Activated CD4-positive, alpha-beta T cell treated with anti-CD3 and anti-CD28 coated beads for 4 hours (primary cell): ENCODE measurements at regions not wholly inside any gene's neighbourhood (a gene's known extent, or its start where the extent isn't known, plus 50 kb on each side); places are given as distances from the start of the nearest gene placed in this dataset.
"Not testable (repeated sequence)": the region's sequence is repeated elsewhere in the genome, so short reads cannot be mapped to it uniquely, and the experiment has no call there.

ENCODE experiments used
- DNase-seq, 2 donors: peaks; one replicate each; pipeline ENCODE4 v3.0.0-alpha.2; 2020

DNA sequence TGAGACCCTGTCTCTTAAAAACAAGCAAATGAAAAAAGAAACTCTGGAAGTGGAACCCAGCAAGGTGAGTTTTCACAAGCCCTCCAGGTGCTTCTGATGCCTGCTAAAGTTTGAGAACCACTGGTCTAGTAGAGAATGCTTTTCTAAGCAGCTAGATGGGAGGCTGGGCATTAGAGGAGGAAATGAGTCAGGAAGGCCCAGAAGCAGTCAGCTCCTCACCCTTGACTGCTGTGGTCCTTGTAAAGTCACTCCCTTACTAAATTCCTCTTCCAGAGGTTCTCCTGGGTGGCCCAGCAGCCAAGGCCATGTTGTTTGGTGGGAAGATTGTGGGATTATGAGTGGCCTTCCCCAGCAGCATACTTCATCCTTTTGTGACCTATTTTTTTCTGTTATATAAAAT lies 52.0 kb upstream of the FYN start:
- peak in 1 of 2 donors; percentile 13 for DNase-seq

DNA sequence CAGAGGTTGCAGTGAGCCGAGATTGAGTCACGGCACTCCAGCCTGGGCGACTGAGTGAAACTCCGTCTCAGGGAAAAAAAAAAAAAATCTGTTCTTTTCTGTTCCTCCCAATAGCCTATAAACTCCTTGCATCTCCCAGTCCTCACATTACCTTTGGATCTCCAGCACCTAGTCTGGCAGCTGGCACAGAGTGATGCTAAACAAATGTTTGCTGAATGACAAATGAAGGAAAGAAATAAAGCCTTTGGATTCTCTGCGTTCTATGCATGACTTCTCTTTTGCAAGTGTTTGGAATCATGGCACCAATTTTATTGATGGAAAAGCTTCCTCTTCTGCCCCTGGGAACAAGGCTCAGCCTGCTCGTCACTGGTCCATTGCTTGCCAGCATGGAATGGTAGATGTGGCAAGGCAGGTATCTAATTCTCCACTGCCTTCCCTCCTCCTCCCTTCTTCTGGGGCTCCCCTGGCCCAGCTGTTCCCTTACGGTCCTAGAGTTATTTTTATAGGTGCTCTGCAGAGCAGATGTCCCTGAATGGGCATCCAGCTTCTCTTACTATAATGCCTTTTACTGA lies 53.6 kb upstream of the FYN start:
- no peak for DNase-seq

DNA sequence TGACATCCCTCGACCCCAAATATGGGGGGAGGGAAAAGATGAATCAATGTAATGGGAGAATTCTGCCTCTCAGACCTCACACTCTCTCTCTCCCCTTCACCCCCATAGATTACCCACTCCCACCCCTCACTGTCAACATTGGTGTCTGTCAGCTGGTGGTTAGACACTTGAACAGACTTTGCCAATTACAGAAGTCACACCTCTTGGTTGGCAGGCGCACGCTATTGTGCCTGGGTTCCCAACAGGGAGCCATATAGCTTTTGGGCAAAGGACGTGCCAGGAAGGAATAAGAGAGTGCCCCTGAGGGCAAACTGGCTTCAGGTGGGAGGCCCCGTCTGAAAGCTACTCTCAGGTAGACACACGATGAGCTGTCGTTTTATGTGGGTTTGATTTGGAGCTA lies 54.1 kb upstream of the FYN start:
- DNase-seq = no peak

DNA sequence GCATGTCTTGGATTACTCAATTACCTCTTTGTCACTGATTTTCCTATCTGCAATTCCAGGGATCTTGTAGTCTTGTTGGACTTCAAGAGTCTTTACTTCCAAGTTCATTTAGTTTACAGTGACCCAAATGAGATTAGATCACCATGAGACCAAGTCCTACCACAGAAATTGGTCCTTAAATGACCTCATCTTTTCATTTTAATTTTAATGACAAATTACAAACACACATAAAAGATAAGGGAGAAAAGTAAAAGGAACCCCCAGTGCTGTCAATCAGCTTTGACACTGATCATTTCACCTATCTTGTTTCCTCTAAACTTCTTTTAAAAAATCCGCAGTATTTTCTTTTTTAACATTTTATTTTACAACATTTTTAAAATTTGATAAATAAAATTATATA lies 54.9 kb upstream of the FYN start:
- DNase-seq = no peak

DNA sequence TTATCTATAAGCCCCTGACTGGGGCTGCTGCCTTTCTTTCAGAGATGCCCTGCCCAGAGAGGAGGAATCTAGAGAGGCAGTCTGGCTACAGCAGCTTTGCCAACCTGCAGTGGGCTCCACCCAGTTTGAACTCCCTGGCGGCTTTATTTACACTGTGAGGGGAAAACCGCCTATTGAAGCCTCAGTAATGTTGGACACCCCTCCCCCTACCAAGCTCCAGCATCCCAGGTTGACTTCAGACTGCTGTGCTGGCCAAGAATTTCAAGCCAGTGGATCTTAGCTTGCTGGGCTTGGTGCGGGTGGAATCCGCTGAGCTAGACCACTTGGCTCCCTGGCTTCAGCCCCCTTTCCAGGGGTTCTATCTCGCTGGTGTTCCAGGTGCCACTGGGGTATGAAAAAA lies 61.4 kb upstream of the FYN start:
- not testable (repeated sequence) for DNase-seq

DNA sequence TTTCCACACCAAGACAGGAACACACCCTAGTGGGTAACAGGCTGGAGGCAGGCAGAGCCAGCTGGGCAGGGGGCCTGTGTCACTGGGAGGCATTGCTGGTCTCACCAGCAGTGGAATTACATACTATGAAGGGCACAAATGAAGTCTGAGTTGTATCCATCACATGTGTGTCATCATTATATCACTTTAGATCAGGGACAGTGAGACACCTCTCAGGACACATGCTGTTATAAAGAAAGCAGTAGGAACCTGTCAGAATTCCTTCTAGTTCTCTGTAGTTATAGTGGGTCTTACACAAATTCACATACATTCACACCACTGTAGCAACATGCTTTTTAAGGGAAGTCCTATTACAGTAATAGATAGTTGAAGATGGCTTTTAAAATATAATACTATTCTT lies 63.5 kb upstream of the FYN start:
- DNase-seq = no peak

DNA sequence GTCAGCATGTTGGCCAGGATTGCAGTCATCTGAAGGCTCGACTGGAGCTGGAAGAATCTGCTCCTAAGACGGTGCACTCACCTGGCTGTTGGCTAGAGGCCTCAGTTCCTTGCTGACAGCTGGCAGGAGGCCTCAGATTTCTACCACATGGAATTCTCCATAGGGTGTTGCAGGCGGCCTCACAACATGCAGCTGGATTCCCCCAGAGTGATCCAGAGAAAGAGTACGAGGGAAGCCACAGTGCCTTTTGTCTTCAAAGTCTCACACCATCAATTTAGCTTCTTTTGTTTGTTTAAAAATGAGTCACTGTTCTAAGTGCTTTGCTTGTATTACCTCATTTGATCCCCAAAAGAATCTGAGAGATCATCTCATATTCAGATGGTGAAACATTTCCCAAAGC lies 65.5 kb upstream of the FYN start:
- no peak for DNase-seq

DNA sequence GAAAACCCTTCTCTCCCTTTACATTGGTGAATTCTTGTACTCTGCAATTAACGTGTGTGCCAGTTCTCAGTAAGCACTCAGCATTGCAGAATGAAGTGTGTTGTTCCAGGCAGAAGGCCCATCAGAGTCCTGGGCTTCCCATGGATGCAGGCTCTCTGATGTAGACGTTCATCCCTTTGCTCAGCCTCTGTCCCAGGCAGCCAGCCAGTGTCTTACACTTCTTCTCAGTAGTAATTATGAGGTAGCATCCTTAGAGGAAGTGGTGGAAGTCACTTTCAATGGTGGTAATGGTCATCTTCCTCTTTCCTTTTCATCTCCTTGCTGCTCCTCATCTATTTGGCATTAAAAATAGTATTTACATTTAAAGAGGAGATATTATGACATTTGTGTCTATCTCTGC lies 66.7 kb upstream of the FYN start:
- no peak for DNase-seq

DNA sequence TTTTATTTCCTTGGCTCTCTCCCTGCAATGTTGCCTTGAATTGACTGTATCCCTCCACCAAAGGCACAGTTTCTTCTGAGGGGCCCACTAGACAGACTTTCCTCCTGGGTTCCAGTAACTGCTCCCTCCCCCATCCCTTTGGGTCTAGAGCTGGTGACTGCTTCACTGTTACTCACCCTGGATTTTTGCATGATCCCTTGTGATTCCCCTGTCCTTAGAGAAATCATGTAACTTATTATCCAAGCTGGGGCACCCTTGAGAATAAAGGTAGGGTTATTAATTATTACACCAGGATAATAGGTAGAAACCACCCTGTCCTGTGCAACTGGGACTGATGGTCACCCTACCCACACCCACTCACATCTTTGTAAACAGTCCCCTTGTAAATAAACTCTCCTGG lies 67.5 kb upstream of the FYN start:
- DNase-seq = no peak

DNA sequence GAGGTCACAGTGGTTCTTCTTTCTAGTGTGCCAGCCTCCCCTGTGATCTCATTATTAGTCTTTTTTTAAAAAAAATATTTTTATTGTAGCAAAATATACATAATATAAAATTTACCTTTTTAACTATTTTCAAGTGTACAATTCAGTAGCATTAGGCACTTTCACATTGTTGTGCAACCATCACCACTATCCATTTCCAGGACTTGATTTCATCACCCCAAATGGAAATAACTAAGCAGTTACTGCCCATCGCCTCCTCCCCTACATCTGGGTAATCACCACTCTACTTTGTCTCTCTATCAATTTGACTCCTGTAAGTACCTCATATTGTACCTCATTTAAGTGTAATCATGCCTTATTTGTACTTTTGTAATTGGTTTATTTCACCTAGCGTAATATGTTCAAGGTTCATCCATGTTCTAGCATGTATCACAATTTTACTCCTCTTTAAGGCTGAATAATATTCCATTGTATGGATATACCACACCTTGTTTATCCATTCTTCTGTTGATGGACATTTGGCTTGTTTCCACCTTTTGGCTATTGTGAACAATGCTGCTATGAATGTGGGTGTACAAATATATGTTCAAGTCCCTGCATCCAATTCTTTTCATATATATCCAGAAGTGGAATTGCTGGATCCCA lies 68.6 kb upstream of the FYN start:
- no peak for DNase-seq

DNA sequence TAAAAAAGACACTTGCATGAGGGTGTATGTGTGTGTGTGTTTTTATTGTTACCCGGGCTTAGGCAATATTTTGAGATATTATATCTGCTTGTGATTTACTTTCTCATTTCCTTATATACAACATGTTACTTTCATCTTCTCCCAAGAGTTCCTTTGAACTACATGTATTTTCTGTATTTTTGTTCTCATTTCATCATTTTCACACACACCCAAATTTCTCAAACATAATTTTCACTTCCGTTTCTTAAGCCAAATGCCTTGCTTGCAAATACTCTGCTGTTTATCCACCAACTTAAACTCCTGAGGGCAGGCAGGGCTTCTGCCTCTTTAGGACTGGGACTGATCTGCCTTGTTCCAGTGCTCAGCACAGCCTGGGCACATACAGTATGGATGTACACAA lies 69.3 kb upstream of the FYN start:
- DNase-seq = no peak

DNA sequence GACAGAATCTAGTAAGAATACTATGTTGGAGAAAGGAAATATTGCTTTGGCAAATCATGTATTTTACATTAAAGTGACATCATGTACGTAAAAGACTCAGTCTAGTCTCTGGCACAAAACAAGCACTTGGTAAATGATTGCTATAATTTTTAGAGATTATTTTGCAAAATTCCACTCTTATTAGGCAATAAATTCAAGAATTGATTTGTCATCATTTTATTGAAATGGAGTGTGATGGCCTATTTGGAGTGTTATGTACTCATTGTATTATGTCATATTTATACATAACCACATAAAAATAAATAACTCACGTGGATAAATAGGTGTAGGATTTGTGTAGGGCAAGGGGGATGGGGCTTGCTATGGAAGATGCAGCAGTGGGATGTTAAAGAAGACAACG lies 70.0 kb upstream of the FYN start:
- DNase-seq = no peak

DNA sequence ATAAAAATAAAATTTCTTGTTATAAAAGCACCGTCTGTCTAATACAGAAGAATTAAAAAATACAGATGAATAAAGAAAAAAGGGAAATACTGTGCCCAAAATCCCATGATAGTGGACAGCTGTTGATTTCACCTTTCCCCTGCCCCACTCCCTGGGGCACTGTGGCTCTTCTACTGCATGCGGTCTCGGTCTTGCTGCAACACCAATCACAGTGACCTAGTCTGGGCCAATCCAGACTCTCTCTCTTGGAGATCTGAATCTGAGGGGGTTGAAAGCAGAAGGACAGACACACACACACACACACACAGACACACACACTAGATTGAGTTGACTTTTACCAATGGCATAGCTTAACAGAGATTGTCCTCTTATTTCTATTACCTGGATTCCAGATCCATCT lies 70.5 kb upstream of the FYN start:
- no peak for DNase-seq

DNA sequence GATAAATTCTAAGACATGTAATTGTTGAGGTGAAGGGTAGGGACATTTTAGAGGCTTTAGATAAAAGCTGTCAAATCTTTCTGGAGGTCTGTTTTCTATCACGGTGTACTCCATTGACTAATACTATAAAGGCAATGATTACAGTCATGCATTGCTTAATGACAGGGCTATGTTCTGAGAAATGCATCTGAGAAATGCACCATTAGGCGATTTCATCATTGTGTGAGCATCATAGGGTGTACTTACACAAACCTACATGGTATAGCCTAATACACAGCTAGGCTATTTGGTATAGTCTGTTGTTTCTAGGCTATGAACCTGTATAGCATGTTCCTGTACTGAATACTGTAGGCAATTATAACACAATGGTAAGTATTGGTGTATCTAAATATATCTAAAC lies 71.3 kb upstream of the FYN start:
- DNase-seq = no peak

DNA sequence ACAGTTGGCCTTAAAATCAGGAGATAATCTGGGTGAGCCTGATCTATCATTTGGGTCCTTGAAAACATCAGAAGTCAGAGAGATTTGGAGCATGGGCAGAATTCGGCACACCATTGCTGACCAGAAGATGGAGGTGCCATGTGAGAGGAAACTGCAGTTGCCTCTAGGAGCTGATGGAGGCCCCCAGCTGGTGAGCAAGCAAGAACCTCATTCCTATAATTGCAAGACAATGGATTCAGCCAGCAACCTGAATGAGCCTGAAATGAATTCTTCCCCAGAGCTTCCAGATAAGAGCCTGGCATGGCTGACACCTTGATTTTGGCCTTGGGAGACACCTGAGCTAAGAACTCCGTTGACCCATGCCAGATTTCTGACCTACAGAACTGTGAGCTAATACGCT lies 76.3 kb upstream of the FYN start:
- DNase-seq = no peak

DNA sequence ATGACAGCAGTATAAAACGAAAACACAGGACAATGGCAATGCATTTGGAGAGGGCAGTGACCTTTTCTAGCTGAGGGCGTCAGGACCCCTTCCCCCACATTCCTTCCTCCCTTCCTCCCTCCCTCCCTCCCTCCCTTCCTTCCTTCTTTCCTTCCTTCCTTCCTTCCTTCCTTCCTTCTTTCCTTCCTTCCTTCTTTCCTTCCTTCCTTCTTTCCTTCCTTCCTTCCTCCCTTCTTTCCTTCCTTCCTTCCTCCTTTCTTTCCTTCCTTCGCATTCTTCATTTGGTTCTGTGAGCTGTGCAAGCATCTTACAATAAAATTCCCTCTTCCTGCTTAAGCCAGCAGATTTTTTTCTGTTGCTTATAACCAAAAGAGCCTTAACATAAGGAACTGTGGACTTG lies 76.7 kb upstream of the FYN start:
- DNase-seq = not testable (repeated sequence)

DNA sequence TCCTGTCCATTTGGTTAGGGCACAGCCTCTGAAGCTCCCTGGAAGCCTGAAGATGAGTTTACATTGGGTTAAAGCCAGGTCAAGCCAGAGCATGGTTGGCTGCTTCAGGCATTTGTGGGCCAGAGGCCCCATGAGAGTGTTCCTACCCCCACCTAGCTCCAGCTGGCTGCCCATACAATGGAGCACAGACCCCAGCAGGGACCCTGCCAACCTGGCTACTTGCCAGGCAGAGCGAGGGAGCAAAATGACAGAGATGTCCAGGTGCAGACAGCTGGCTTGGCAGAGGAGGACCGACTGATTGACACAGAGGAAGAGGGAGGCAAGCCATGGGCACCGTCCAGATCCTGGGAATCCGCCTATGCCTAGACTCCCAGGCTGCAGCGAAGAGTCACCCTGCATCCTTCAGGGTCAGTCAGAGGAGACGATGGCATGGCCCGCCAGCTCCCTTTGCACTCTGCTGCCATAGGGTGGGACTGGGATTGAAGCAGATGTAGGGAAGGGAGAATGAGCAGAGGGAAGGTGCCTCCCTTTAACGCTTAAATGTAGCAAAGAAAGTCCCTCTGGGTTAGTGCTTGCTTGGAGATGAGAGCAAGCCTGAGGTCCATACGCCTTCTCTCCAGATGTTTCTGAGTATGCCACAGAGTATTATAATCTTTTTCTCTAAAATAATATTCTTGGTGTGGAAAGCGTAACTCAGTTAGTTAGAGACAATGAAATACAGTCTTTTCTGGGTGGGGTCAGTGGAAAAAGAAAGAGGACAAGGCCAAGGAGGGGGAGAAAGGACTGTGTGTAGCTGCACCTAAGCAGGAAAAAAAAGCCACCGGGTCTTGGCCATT lies 77.6 kb upstream of the FYN start:
- no peak for DNase-seq

DNA sequence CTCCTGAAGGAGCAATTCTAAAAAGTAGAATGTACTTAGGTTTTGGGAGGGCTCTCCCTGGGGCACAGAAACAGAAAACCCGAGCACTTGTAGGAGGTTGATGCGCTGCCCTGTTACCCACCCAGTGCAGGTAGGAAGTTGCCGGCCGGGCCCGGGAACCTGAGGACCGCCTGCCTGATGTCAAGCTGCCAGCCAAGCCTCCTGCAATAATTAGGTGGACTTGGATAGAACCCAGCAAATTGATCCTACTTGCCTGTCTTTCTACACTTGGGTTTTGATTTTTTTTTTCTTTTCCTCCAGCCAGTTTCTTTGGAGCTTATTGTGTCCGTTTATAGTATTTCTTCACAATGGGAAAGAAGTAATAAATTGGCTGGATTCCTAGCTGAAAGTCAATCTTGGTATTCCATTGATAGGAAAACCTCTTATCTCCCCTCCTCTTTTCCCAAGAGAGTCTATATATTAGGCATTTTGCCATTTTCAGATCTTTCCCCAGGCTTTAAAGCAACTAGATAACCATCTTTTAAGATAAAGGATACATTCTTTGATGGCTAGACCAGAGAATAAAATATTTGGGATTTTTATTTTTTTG lies 78.3 kb upstream of the FYN start:
- no peak for DNase-seq

DNA sequence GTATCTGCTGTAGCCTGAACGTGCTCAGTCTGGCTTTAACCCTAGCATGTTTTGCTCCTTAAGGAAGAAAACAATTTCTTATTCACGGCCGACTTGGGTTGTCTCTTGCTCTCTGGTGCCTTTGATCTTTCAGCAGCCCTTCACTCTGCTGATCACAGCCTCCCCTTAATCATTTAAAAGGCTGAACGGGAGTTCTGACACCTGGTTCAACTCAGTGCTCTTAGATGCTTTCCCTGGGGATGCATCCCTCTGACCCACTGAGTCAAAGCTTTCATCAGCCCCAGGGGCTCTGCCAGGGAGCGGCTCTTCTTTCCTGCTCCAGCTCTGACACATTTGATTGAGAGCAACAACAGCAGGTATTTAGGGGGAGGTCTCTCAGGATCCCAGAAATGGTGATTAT lies 79.0 kb upstream of the FYN start:
- DNase-seq = no peak

DNA sequence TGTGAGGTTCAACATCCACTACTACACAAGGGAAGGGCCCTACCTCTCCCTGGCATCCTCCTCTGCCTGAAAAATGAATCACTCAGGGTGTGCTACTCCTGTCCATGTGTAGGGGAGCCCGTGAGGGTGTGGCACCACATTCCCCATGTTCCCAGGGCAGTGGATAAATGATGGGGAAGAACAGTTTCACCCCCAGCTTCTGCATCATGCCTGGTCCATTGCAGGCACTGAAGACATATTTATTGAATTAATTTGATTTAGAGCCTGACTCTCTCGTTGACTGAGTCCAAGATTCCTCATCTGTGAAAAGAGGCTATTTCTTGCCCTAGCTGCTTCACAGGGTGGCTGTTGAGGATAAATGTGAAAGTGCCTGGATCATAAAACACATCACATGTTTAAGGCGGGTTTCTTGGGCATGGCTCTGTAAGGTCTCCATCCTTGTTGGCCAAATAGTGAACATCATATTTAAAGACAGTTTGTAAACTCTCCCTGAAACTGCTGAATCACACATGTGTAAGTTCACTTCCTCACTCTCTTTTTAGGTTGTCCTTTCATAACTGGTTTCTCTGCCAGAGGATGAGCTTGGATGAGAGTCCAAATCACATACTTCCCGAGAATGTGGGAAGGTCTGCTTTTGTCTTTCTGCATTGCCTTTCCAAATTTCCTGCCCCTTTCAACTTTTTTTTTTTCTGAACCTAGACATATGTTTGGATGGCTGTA lies 79.7 kb upstream of the FYN start:
- no peak for DNase-seq

DNA sequence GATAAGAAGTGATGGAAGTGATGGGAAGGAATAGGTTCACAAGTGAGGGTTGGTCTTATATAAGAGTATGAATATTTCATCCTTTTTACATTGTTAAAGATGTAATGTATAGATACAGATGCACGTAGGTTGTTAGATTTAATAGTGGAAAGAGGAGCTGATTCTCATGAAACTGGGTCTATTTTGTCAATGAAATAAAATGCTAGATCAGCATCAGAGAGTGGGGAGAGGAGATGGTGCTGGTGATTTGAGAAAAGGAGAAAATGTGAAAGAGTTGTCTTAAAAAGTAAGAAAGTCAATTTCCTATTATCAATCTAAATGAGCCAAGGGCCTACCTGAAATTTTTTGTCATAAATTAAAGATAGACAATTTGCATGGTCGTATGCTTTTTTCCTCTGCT lies 82.8 kb upstream of the FYN start:
- DNase-seq = no peak

DNA sequence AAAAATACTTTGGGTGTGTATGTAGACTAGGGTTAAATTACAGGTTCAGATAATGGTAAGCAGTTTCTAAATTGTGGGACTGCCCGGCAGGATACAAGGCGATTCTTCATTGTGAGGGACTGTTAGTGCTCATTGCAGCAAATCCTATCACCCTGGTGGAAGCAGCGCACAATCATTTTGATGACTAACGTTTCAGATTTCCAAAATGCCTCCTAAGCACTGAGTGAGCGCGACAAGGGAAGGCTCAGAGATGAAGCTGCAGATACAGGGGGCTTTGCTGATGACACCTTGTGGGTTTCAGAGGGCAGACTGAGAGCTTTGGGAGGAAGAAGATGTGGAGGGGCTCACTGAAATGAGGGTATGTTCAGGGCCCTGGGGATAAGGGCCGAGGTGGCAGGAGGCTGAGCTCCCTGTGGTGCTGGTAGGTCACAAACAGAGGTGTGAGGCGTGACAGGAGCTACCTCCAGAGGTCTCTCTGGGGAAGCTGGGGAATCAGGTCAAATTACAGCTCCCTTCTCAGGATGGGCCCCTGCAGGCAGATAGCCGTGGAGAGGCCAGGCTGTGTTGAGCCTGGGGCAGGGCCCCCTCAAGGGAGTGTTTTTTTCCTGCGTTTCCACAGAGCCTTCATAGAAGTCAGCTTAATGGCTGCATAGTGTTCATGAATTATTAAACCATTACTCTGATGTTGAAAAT lies 84.5 kb upstream of the FYN start:
- no peak for DNase-seq

DNA sequence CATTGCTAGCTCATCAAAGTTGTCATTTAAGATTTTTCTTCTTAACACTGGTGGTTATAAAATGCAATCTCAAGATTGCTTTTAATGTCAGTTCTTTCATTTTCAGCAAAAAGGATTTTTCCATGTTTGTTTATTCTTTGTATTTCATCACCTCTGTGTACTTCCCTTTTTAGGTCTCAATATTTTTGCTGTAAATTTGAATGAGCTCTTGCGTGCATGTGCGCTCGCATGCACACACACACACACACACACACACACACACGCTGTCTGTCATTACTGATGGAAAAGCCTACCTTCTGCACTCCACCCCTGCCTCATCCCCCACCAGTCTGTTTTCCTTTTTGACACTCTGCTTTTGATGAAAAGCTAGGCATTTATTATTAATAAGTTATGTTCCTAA lies 85.3 kb upstream of the FYN start:
- DNase-seq = no peak
